Liver (tissue), 7 donors: ENCODE measurements at regions not wholly inside any gene's neighbourhood (a gene's known extent, or its start where the extent isn't known, plus 50 kb on each side); places are given as distances from the start of the nearest gene placed in this dataset.

ENCODE experiments used
- DNase-seq: peaks from one replicate; pipeline ENCODE4 v3.0.0-alpha.2; 2017; ENCODE audit warnings: low spot score
- H3K27ac ChIP-seq, 2 donors: one replicate each; pipeline ENCODE4 v1.7.0; 2013; ENCODE audit warnings: inconsistent platforms in 2 of 2, low read length in 2 of 2, control low read depth in 1 of 2, low read depth in 1 of 2, mild to moderate bottlenecking in 1 of 2
- H3K27me3 ChIP-seq, 4 donors: one replicate each; pipeline versions ENCODE4 v1.6.1 to v1.7.0; 2013; ENCODE audit warnings: low read length in 3 of 4, inconsistent platforms in 1 of 4, mild to moderate bottlenecking in 1 of 4, moderate library complexity in 1 of 4; ENCODE audit not compliant: control insufficient read depth in 4 of 4, insufficient read depth in 4 of 4
- H3K36me3 ChIP-seq, 4 donors: one replicate each; pipeline versions ENCODE4 v1.6.1 to v1.7.0; 2013; ENCODE audit warnings: low read length in 3 of 4, mild to moderate bottlenecking in 3 of 4, low read depth in 1 of 4, moderate library complexity in 1 of 4; ENCODE audit not compliant: control insufficient read depth in 4 of 4, insufficient read depth in 3 of 4
- H3K4me1 ChIP-seq, 4 donors: one replicate each; pipeline versions ENCODE4 v1.6.1 to v1.7.0; 2013; ENCODE audit warnings: low read length in 3 of 4, mild to moderate bottlenecking in 3 of 4, moderate library complexity in 1 of 4; ENCODE audit not compliant: control insufficient read depth in 4 of 4, insufficient read depth in 4 of 4
- H3K4me3 ChIP-seq, 3 donors: one replicate each; pipeline versions ENCODE4 v1.6.1 to v1.7.0; 2013; ENCODE audit warnings: low read length in 3 of 3, control low read depth in 1 of 3, low read depth in 1 of 3, mild to moderate bottlenecking in 1 of 3
- H3K9ac ChIP-seq, 2 donors: one replicate each; pipeline ENCODE4 v1.7.0; 2013; ENCODE audit warnings: low read length in 2 of 2, mild to moderate bottlenecking in 2 of 2, moderate library complexity in 2 of 2, control low read depth in 1 of 2, low read depth in 1 of 2
- H3K9me3 ChIP-seq, 4 donors: one replicate each; pipeline versions ENCODE4 v1.6.1 to v1.7.0; 2013; ENCODE audit warnings: low read length in 3 of 4; ENCODE audit not compliant: control insufficient read depth in 4 of 4
- ATF3 ChIP-seq: IDR thresholded peaks from 2 replicates; pipeline ENCODE4 v1.6.1; 2016; ENCODE audit warnings: antibody characterized with exemption
- EGR1 ChIP-seq, 2 donors: IDR thresholded peaks; 2 replicates each; pipeline ENCODE4 v1.6.1; 2016 to 2018; ENCODE audit warnings: antibody characterized with exemption in 2 of 2, low read depth in 2 of 2
- FOXA2 ChIP-seq: IDR thresholded peaks from 2 replicates; pipeline ENCODE4 v1.6.1; 2016; ENCODE audit warnings: antibody characterized with exemption
- GABPA ChIP-seq, 2 donors: IDR thresholded peaks in 1 of 2; conservative IDR thresholded peaks in 1 of 2; 2 replicates each; pipeline ENCODE4 v1.6.1; 2016; ENCODE audit warnings: antibody characterized with exemption in 2 of 2, mild to moderate bottlenecking in 1 of 2, moderate library complexity in 1 of 2
- HNF4A ChIP-seq, 2 donors: conservative IDR thresholded peaks; 2 replicates each; pipeline ENCODE4 v1.6.1; 2016; ENCODE audit warnings: antibody characterized with exemption in 2 of 2, mild to moderate bottlenecking in 2 of 2
- HNF4G ChIP-seq: IDR thresholded peaks from 2 replicates; pipeline ENCODE4 v1.6.1; 2016; ENCODE audit warnings: antibody characterized with exemption
- JUND ChIP-seq, 2 donors: IDR thresholded peaks; 2 replicates each; pipeline ENCODE4 v1.6.1; 2016; ENCODE audit warnings: antibody characterized with exemption in 2 of 2
- MAX ChIP-seq: IDR thresholded peaks from 2 replicates; pipeline ENCODE4 v1.6.1; 2016; ENCODE audit warnings: antibody characterized with exemption
- NR2F2 ChIP-seq: IDR thresholded peaks from 2 replicates; pipeline ENCODE4 v1.6.1; 2016; ENCODE audit warnings: antibody characterized with exemption
- REST ChIP-seq: IDR thresholded peaks from 2 replicates; pipeline ENCODE4 v1.6.1; 2016; ENCODE audit warnings: antibody characterized with exemption, mild to moderate bottlenecking
- RXRA ChIP-seq, 2 donors: IDR thresholded peaks; 2 replicates each; pipeline ENCODE4 v1.6.1; 2017 to 2018; ENCODE audit warnings: antibody characterized with exemption in 2 of 2, mild to moderate bottlenecking in 1 of 2
- SP1 ChIP-seq: IDR thresholded peaks from 2 replicates; pipeline ENCODE4 v1.6.1; 2018; ENCODE audit warnings: antibody characterized with exemption, mild to moderate bottlenecking
- TAF1 ChIP-seq: conservative IDR thresholded peaks from 2 replicates; pipeline ENCODE4 v1.6.1; 2016; ENCODE audit warnings: antibody characterized with exemption, mild to moderate bottlenecking
- YY1 ChIP-seq: IDR thresholded peaks from 2 replicates; pipeline ENCODE4 v1.6.1; 2016; ENCODE audit warnings: antibody characterized with exemption, mild to moderate bottlenecking
- ZBTB33 ChIP-seq: IDR thresholded peaks from 2 replicates; pipeline ENCODE4 v1.6.1; 2016; ENCODE audit warnings: antibody characterized with exemption
- WGBS: extraction: QIAGEN DNeasy Blood & Tissue Kit; methylation state at CpG from one replicate; pipeline ENCODE4 v1.1.7; 2013; 5-methylcytosine and 5-hydroxymethylcytosine counted together
- donor health status: healthy.
- donor health status: healthy.
- donor health status: healthy.
- donor health status: healthy.

GRCh38 chr6:114435985-114436384 is 93.2 kb upstream of the HS3ST5 start:
- Histone ChIP-seq H3K27ac (no peak overlapping the region), H3K9ac (no peak overlapping the region), H3K27me3 (no peaks in the 10 kb centered on the region), H3K4me3 (no peak overlapping the region), H3K36me3 (no peaks in the 10 kb centered on the region), H3K4me1 (no peaks in the 10 kb centered on the region), H3K9me3 (no peaks in the 10 kb centered on the region)
- DNase-seq, result no peak
- no peak for TF ChIP-seq TAF1
- no peak for TF ChIP-seq MAX
- TF ChIP-seq RXRA (IDR thresholded peaks at IDR 0.05), result no peak
- TF ChIP-seq ATF3, result no peak
- no peak for TF ChIP-seq SP1
- TF ChIP-seq JUND (IDR thresholded peaks at IDR 0.05), result no peak
- no peak for TF ChIP-seq NR2F2
- no peak for TF ChIP-seq HNF4A (conservative IDR thresholded peaks at IDR 0.05)
- TF ChIP-seq FOXA2, result no peak
- no peak for TF ChIP-seq GABPA (IDR thresholded peaks at IDR 0.05 in 1 of 2, conservative IDR thresholded peaks at IDR 0.05 in 1 of 2)
- no peak for TF ChIP-seq ZBTB33
- no peak for TF ChIP-seq HNF4G

- Histone ChIP-seq H3K4me3 (no peak overlapping the region), H3K9me3 (no peaks in the 10 kb centered on the region), H3K4me1 (no peaks in the 10 kb centered on the region), H3K27me3 (no peaks in the 10 kb centered on the region), H3K36me3 (no peaks in the 10 kb centered on the region), H3K27ac (no peak overlapping the region), H3K9ac (no peak overlapping the region)
- DNase-seq, result no peak
- 89% methylated on average over 1 of the region's 1 CpG for WGBS
- TF ChIP-seq REST (peak; percentile 76), EGR1 (IDR thresholded peaks at IDR 0.05; ENCODE audit: low read depth in 2 of 2) (no peak), NR2F2 (no peak), YY1 (no peak), JUND (IDR thresholded peaks at IDR 0.05) (no peak), HNF4G (no peak)
Observed at GRCh38 chr6:114432400-114432799, 89.6 kb upstream of the HS3ST5 start.
